Effector CD8-positive, alpha-beta T cell (primary cell): ENCODE measurements at regions not wholly inside any gene's neighbourhood (a gene's known extent, or its start where the extent isn't known, plus 50 kb on each side); places are given as distances from the start of the nearest gene placed in this dataset.

Source experiments
- DNase-seq: peaks from one replicate; lab custom pipeline; 2025; lab: John Stamatoyannopoulos, UW

GRCh38 chr10:124346831-124347230 lies 71.9 kb downstream of the OAT start:
- no peak for DNase-seq

GRCh38 chr10:124345521-124345920 lies 73.2 kb downstream of the OAT start:
- no peak for DNase-seq

GRCh38 chr10:124344931-124345330 lies 73.8 kb downstream of the OAT start:
- no peak for DNase-seq

GRCh38 chr10:124344266-124344590 lies 74.5 kb downstream of the OAT start:
- DNase-seq, result no peak

GRCh38 chr10:124343351-124344265 lies 75.1 kb downstream of the OAT start:
- no peak for DNase-seq

GRCh38 chr10:124342821-124343170 lies 75.9 kb downstream of the OAT start:
- no peak for DNase-seq

- DNase-seq, result no peak
Measured at GRCh38 chr10:124342136-124342820, 76.4 kb downstream of the OAT start.

- no peak for DNase-seq
Measured at GRCh38 chr10:124341768-124342135, 77.0 kb downstream of the OAT start.

- DNase-seq, result no peak
Measured at GRCh38 chr10:124340033-124340760, 78.5 kb downstream of the OAT start.

- no peak for DNase-seq
Measured at GRCh38 chr10:124339119-124340032, 79.3 kb downstream of the OAT start.

- DNase-seq, result no peak
Measured at GRCh38 chr10:124338276-124338925, 80.3 kb downstream of the OAT start.

GRCh38 chr10:124336186-124336585 lies 82.5 kb downstream of the OAT start:
- no peak for DNase-seq

GRCh38 chr10:124333931-124334330 lies 84.8 kb downstream of the OAT start:
- no peak for DNase-seq

GRCh38 chr10:124332426-124332825 lies 86.3 kb downstream of the OAT start:
- DNase-seq, result no peak

- DNase-seq, result no peak
Measured at GRCh38 chr10:124329941-124330340, 88.8 kb downstream of the OAT start.

- DNase-seq, result no peak
Measured at GRCh38 chr10:124329362-124329761, 89.4 kb downstream of the OAT start.

GRCh38 chr10:124328477-124329220 lies 90.1 kb downstream of the OAT start:
- no peak for DNase-seq

- DNase-seq, result no peak
Measured at GRCh38 chr10:124325998-124326636, 92.6 kb downstream of the OAT start.

- DNase-seq, result no peak
Measured at GRCh38 chr10:124325633-124325914, 93.1 kb downstream of the OAT start.
